GM13977 (cell line): ENCODE measurements at regions not wholly inside any gene's neighbourhood (a gene's known extent, or its start where the extent isn't known, plus 50 kb on each side); places are given as distances from the start of the nearest gene placed in this dataset.

Source experiments
- DNase-seq: peaks from one replicate; pipeline ENCODE4 v3.0.0; 2012; ENCODE audit warnings: low spot score
- CTCF ChIP-seq: IDR thresholded peaks from 2 replicates; pipeline ENCODE4 v1.5.1; 2012; ENCODE audit warnings: mild to moderate bottlenecking, control low read depth; ENCODE audit not compliant: insufficient read depth; ENCODE audit errors: extremely low read depth, missing control alignments
- in situ Hi-C: fragments of 300-500 bp; cut with MboI; formaldehyde crosslinking; loops from one replicate; pipeline ENCODE4 v1.12.0; 2022; ENCODE audit warnings: low sequenced_read_pairs, low pct_unique_long_range_greater_than_20kb, mixed read lengths, inconsistent platforms; ENCODE audit not compliant: unreplicated experiment

DNA sequence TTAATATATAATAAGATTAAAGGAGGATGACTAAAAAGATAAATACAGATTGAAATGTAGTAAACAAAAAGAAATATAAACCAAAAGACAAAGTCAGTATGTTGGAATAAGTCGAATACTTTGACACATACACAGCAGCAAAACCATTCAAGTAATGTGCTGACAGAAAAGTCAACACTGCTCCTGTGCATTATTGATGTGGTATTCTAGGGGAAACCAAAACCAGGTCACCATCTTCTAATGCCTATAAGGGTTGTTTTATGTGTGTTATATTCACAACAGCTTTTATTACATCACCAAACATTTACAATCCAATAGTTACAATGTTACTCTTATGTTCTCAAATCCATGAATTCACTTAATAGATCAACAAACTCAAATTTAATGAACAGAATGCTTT lies 111.8 kb upstream of the DKK2 start:
- DNase-seq = no peak
- TF ChIP-seq CTCF = no peak
- in situ Hi-C loops = no loop called here

DNA sequence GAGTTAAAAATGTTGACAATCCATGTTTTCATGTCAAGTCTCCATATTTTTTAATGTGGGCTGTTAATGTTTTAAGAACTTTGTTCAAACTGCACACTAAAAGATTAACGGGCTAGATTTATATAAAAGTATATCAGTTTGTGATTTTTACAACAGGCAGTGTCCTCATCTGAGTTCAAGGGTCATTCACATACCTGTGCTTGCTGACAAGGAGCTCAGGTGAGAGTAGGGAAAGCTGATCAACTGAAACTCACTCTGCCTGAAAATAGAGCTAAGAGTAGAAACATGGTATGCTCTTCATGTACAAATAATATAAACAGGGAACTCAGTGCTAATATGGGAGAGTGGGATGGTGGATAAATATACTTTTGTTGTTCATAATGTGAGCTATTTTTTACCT lies 102.3 kb upstream of the DKK2 start:
- in situ Hi-C loops = no loop called here
- DNase-seq = no peak
- no peak for TF ChIP-seq CTCF

DNA sequence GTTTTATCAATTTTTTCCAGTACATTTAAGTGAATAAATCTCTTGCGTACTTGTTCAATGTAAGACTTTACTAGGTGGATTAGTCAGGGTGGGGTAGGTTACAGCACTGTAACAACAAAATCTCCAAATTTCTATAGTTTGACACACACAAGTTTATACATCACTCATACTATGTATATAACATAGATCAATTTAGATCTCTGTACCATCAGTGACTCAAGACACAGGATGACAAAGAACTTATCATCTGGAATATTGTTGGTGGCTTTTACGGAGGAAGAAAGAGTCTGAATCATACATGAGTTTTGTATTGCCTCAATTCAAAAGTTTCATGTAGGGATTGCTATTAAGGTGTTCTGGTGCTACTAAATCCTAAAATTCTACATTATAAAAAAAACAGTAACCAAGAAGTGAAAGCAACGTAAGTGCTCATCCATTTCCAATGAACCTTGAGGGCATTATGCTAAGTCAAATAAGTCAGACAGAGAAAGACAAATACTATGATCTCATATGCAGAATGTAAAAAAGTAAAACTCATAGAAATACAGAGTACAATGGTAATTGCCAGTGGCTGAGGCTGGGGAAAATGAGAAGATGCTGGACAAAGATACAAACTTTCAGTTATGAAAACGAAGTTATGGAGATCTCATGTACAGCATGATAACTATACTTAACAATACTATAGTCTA lies 98.0 kb upstream of the DKK2 start:
- no peak for TF ChIP-seq CTCF
- no peak for DNase-seq
- in situ Hi-C loops = no loop called here

GRCh38 chr4:107131295-107131694 lies 95.2 kb upstream of the DKK2 start:
- TF ChIP-seq CTCF = no peak
- no peak for DNase-seq
- in situ Hi-C loops = no loop called here

GRCh38 chr4:107130157-107130556 lies 94.0 kb upstream of the DKK2 start:
- in situ Hi-C loops = no loop called here
- no peak for DNase-seq
- TF ChIP-seq CTCF = no peak

DNA sequence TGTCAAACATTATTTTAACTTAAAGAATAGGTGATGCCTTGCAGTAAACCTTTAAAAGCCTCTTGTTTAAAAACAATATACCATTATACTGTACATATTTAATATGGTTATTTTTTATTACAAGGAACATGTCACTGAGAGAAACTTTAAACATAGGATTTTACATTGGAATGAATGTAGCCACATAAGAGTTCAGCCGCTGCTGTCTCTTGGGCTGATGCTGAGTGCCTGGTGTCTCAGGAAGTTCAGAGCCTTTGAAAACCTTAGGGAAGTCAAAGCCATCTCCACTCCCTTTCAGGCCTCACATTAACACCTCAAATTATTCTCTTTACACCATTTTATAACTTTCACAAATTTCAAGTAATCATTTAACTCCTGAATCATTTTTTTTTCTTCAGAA lies 93.5 kb upstream of the DKK2 start:
- no peak for TF ChIP-seq CTCF
- DNase-seq = no peak
- in situ Hi-C loops = no loop called here
